ENCODE measurements at regions not wholly inside any gene's neighbourhood (a gene's known extent, or its start where the extent isn't known, plus 50 kb on each side); places are given as distances from the start of the nearest gene placed in this dataset.

DNA sequence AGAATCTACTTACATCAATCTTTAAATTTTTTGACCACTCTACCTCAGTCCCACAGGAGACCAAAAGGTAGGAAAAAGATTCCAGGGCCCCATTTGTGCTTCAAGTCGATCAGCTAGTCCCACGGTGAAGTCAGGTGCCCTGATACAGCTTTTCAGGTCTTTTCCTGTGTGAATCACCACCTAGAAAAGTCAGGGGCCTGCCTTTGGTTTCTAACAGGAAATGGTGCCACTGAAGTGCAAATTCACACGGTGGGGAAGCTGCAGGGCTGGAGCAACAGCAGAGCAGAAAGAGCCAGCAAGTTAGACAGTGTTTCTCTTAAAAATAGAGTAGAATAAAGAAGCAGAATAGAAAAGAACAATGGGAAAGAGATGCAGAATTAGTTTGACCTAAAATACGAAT, 107.5 kb downstream of the KLF12 start:
- TF ChIP-seq, protein P1, sequence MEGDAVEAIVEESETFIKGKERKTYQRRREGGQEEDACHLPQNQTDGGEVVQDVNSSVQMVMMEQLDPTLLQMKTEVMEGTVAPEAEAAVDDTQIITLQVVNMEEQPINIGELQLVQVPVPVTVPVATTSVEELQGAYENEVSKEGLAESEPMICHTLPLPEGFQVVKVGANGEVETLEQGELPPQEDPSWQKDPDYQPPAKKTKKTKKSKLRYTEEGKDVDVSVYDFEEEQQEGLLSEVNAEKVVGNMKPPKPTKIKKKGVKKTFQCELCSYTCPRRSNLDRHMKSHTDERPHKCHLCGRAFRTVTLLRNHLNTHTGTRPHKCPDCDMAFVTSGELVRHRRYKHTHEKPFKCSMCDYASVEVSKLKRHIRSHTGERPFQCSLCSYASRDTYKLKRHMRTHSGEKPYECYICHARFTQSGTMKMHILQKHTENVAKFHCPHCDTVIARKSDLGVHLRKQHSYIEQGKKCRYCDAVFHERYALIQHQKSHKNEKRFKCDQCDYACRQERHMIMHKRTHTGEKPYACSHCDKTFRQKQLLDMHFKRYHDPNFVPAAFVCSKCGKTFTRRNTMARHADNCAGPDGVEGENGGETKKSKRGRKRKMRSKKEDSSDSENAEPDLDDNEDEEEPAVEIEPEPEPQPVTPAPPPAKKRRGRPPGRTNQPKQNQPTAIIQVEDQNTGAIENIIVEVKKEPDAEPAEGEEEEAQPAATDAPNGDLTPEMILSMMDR (IDR thresholded peaks at IDR 0.05; ENCODE audit: control insufficient read depth, insufficient read depth, low read depth, low read length, missing control alignments) = no peak
- no peak for DNase-seq (ENCODE audit: low read depth)
- no peak overlapping the region for H3K4me3 ChIP-seq (ENCODE audit: control insufficient read depth, low read depth, low read length)

DNA sequence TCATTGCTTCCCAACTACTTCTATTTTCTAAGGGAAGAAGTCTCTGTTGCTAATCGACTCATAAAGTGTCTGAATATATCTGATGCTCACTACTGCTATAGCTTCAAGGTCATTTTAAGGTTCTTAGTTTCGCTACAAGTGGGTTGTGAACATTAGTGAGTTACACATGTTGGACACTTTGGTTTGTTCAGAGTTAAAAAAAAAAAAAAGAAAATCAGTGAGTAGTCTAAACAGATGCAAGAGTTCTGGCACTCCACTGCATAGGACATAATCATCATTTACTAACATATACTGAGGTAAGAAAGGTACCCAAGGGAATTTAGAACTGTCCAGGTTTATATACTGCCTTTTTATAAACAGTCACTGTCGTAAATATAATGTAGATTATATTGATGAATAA, 108.8 kb downstream of the KLF12 start:
- H3K4me3 ChIP-seq (ENCODE audit: control insufficient read depth, low read depth, low read length) = no peak overlapping the region
- TF ChIP-seq, protein P1 (IDR thresholded peaks at IDR 0.05; ENCODE audit: control insufficient read depth, insufficient read depth, low read depth, low read length, missing control alignments) = no peak
- DNase-seq (ENCODE audit: low read depth) = no peak

DNA sequence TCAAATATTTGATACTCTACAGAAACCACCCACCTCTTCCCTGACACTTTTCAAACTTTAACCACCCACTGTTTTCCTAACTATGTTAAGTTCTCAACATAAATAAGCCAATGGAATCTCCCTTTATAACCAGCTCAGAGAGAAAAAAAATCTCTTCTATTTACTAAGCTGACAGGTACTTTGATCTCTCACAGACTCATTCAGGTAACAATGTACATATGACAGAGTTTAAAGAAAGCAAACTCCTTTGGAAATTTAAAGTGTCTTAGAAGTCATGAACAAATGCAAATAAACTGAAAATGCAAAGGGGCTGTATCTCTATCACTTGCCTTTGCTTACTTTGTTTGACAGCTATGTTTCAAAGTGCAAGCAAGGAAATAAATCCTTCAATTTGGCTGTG, 109.3 kb downstream of the KLF12 start:
- TF ChIP-seq, protein P1 (IDR thresholded peaks at IDR 0.05; ENCODE audit: control insufficient read depth, insufficient read depth, low read depth, low read length, missing control alignments) = no peak
- DNase-seq (ENCODE audit: low read depth) = no peak
- no peak overlapping the region for H3K4me3 ChIP-seq (ENCODE audit: control insufficient read depth, low read depth, low read length)

DNA sequence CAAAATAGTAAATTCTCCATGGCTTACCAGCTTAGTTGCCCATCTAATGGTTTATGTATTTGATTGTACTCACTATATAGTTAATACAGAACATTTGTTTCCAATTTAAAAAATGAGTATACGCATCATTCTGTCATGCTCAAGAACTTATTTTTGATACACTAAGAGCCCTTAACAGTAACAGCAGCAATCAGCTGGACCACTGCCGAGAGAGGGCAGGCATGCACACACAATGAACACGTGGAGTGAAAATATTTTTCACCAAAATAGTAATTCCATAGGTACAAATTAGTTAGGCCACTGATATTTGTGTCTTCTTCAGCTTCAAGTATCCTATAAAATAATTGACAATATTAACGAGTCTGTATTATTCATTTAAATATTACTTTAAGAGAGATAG, 109.9 kb downstream of the KLF12 start:
- no peak overlapping the region for H3K4me3 ChIP-seq (ENCODE audit: control insufficient read depth, low read depth, low read length)

DNA sequence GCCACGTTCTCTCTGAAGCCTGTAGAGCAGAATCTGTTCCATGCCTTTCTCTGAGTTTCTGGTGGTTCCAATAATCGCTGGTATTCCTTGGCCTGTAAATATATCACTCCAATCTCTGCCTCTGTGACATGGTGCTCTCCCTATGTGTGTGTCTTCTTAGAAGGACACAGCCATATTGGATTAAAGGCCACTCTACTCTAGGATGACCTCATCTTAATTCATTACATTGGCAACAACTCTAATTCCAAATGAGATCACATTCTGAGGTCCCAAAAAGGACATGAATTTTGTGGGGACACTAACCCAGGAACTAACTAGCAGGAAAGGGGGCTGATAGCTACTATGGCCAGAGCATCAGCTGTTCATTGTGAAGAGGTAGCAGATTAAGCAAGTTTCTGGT, 110.7 kb downstream of the KLF12 start:
- DNase-seq (ENCODE audit: low read depth) = no peak

More for the DNA sequence above, 109.9 kb downstream of the KLF12 start:
- DNase-seq (ENCODE audit: low read depth) = no peak
- TF ChIP-seq, protein P1 (IDR thresholded peaks at IDR 0.05; ENCODE audit: control insufficient read depth, insufficient read depth, low read depth, low read length, missing control alignments) = no peak

DNA sequence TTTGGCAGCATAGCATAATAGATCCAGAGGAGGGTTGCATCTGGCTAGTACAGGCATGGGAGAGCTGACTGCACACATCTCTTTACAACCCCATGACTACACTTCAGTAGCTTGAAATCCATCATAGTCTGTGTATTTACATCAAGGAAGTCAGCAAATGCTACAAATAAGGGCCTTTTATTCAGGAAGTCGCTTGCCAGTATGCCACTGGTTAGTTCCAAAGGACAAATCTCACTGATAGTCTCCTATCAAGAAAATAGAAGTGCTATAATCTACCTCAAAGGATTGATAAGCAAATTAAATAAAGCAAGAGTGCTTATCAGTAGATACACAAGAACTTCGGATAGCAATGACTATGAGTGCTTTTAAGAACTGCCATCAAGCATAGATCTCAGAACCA, 112.7 kb downstream of the KLF12 start:
- TF ChIP-seq, protein P1 (IDR thresholded peaks at IDR 0.05; ENCODE audit: control insufficient read depth, insufficient read depth, low read depth, low read length, missing control alignments) = no peak
- no peak for DNase-seq (ENCODE audit: low read depth)

More for the DNA sequence above, 110.7 kb downstream of the KLF12 start:
- TF ChIP-seq, protein P1 (IDR thresholded peaks at IDR 0.05; ENCODE audit: control insufficient read depth, insufficient read depth, low read depth, low read length, missing control alignments) = no peak
- H3K4me3 ChIP-seq (ENCODE audit: control insufficient read depth, low read depth, low read length) = no peak overlapping the region

DNA sequence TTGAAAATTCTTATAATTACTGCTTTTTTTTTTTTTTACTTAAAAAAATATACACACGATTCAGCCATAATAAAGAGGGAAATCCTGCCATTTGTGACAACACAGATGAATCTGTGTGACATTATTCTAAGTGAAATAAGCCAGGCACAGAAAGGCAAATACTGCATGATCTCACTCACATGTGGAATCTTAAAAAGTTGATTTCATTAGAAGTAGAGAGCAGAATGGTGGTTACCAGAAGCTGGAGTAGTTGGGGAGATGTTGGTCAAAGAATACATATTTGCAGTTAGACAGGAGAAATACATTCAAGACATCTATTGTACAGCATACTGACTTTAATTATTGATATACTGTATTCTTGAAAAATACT, 116.2 kb downstream of the KLF12 start:
- TF ChIP-seq, protein P1 (IDR thresholded peaks at IDR 0.05; ENCODE audit: control insufficient read depth, insufficient read depth, low read depth, low read length, missing control alignments) = no peak
- DNase-seq (ENCODE audit: low read depth) = no peak
- H3K4me3 ChIP-seq (ENCODE audit: control insufficient read depth, low read depth, low read length) = no peak overlapping the region

More for the DNA sequence above, 112.7 kb downstream of the KLF12 start:
- no peak overlapping the region for H3K4me3 ChIP-seq (ENCODE audit: control insufficient read depth, low read depth, low read length)
